ENCODE measurements at regions not wholly inside any gene's neighbourhood (a gene's known extent, or its start where the extent isn't known, plus 50 kb on each side); places are given as distances from the start of the nearest gene placed in this dataset.
"Not testable (repeated sequence)": the region's sequence is repeated elsewhere in the genome, so short reads cannot be mapped to it uniquely, and the experiment has no call there.

DNA sequence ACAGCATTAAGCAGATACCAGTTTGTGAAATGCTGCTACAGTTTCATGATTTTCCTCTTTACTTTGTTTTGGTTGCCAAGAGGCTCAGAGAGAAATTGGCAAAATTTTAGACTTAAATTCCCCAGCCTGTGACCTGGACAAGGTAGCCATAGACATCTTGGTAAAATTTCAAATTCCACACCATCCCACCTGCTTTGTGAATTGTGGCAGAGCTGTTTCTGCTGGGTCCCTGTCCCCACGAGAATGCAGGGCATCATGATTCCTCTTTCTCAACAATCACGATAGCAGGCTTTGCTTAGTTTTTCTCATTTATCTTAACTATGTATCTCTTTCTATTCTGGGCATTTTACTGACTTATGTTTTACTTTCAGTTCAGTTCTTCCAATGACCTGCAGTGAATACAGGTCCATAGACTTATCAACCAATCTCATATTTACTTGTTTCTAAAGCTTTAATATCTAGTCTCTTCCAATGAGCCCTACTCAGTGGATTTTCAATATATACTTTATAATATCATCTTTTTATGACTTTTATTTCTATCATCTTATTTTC is 351.6 kb downstream of the SOCS6 start:
- no peak for DNase-seq

DNA sequence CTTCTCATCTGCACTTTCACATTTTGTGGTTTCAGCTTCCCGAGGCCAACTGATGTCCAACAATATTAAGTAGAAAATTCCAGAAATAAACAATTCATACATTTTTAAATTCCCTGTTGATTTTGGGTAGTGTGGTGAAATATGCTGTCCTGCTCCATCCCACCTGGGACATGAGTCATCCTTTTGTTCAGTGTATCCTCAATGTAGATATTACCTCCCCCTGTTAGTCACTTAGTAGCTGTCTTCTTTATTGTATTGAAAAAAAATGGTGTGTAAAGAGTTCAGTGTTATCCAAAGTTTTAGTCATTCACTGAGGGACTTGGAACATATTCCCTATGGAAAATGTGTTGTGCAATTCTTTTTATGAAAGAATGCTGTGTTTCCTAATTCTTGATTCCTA is 348.1 kb downstream of the SOCS6 start:
- no peak for DNase-seq

DNA sequence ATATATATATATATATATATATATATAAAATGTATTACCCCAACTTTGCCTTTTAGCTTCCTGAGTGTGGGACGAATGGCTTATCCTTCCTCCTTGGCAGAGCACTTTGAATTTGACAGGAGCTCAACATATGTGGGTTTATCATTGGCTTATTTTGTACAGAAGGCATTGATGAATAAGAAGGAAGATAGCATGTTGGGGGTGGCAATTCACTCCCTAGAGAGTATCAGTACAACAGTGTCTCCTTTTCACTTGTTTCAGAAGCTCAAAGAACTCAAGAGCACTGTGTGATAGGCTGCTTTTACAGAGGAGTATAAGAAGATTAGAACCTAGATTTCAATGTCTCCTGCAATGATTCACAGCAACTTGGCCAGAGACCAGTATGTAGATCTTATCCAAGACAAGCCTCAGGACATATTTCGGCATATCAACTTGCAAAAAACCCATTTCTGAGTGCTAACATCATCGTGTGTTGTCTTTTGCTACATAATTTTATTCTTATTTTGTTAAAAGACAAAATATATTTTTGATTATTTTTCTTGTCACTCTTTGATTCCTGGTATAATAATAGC is 345.8 kb downstream of the SOCS6 start:
- DNase-seq = no peak

DNA sequence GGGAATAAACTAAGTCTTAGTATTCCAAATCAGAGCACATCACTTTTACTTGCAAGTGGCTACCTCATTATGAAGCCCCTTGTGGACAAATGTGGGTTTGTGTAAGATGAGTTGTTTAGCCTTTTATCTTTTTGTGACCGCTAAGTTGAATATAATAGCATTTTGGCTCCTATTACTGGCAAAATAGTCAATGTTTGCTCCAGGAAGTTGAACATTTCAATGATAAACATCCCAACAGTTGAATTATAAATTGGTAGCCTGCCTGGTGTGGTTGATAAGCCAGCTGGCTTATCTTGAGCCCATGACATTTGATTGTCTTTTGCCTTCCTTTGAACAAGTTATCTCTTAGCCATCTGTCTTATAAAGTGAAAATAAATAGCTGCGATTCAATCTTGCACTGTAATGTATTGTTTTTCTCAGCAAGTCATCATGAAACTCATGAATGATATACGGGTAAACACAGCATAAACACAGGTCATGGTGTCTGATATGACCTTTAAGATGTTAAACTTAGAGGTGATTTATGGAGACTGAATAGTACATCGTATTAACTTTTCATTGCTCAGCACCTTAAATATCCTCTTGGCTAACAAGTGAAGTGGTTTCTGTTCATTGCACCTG is 338.4 kb downstream of the SOCS6 start:
- no peak for DNase-seq

DNA sequence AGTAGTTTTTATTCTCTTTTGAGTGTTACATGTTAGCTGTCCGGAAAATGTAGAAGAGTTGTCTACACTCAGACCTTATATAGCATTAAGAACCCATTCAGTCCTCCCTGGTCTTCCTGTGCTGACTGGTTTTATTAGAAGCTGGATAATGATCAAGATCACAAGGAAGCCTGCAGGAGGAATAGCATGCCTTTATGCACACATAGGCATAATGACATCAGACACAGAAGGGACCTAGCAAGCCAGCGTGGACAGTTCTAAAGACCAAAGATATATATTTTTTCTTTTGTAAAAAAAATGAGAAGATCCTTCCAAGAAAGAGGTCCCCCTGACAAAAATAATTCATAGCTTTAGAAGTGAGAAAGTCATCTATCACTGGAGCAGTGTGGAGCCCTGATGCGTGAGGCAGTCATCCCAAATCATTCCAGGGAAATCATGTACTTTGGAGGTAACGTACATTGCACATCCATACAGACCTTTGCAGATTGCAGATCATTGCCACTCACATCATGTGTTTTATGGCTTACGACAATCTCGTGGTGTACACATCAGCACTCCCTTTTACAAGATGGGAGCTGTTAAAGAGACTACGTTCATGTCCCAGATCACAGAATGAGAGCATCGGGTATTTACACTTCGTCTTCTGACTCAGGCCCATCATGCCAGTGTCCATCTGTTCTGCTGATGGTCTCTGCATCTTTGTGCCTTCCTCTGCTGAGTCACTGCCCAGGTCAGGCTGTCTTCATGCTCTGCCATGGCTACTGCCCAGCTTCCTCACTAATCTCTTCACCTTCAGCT is 334.0 kb downstream of the SOCS6 start:
- no peak for DNase-seq

DNA sequence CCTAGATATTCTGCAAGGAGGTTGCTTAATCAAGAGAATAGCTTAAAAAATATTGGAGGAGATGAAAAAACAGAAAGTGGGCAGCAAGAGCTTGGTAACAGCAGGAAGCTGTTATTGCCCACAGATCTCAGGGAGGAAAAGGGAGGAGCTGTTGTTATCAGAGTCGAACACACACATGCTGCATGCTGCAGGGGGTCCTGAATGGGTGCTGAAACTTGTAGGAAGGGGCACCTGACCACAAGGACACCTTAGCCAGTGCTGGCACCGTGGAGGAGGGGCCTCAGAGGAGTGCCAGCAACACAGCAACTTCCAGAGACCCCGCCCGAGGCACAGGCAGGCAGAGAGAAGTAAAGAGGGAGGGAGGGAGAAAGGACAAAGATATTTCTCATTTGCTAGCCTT is 332.9 kb downstream of the SOCS6 start:
- DNase-seq = no peak

DNA sequence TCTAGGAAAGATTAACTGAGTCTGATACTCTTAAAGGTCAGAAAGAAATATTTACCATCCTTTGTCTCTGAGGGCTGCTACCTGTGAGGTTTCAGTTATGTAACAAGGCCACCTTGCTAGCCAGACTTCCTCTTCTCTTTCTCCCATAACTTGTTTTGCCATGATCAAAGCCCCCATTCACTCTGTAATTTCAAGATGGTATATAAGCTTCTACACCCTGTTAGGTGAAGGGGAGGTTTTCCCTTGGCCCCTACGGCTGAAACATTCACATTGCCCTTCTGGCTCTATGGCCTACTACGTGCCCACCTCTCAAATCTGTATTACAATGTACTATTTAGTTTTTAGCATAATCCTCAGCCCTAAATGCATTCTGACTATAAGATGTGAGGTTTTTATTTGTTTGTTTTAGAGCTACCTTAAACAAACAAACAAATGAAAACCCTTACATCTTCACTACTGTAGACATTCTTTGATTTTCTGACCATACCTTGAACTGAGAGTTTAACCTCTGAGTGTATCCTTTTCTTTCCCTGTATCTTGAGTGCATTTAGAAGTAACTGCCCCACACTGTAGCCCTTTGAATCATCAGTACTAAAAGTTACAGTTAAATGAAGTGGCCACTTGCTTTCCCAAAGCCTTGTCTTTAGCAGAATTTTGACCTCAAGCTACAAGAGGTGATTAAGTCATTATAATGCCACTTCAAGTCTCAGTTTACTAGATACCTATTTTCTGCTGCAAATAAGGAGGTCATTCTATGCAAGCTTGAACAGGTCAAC is 332.2 kb downstream of the SOCS6 start:
- DNase-seq = no peak

DNA sequence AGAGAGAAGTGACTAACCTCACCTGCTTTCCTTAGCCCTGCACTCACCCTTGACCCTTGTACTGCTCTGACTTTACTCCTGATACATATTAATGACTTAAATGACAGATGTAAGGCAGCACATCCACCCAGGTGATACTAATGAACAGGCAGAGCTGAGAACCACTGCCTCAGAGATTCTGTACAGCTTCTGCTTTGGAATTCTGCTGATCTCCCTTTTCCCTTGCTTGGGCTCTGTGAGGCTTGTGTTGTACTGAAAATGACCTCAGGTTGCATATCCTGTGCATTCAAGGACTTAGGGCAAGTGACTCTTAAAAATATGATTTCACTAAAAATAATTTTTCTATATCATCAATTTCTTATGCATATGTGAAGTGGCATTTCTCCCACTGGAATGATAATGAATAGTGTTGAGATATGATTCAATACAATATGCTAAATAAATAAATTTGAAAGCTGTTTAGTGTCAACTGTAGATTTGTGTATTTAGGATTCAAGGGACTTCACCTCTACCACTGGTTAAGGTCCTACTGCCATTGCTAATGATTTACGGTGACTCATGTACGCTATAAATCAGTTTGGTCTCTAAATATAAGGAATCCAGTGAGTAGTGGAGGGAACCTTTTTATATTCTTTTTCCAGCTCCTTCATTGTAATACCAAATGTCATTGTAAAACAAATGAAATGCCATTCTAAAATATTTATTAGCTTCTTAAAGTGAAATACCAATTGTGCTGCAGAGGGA is 328.3 kb downstream of the SOCS6 start:
- DNase-seq = no peak

DNA sequence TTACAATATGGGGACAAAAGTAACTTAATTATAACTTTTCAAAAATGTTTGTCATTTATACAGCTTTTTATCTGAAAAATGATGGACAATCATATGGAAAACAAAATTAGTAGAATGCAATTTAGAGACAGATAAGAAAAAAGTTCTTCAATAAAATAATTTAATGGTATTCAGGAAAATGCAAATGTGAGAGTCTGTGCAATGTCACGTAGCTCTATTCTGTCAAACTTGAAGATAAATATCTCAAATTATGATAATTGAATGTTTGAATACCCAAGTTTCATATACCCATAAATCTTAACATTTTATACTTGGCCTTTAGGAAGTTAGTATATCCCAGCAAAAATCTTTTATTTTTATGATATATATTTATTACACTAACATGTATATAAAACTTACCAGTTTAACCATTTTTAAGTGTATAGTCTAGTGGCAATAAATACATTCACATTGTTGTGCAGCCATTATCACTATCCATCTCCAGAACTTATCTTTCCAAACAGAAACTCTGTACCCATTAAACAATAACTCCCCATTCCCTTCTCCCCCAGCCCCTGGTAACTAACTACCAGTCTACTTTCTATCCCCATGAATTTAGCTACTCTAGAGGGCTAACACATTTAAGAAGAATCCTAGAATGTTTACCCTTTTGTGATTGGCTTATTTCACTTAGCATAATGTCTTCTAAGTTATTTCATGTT is 311.5 kb downstream of the SOCS6 start:
- no peak for DNase-seq

DNA sequence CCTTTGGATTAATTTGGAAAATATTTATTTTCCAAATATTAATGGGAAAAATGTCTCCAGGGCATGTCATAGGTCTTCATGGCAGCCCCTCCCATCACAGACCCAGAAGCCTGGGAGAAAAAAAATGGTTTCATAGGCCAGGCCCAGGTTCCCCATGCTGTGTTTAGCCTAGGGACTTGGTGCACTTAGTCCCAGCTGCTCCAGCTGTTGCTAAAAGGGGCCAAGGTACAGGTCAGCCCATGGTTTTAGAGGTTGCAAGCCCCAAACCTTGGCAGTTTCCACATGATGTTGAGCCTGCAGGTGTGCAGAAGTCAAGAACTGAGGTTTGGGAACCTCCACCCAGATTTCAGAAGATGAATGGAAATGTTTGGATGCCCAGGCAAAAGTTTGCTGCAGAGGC is 309.6 kb downstream of the SOCS6 start:
- DNase-seq = no peak

DNA sequence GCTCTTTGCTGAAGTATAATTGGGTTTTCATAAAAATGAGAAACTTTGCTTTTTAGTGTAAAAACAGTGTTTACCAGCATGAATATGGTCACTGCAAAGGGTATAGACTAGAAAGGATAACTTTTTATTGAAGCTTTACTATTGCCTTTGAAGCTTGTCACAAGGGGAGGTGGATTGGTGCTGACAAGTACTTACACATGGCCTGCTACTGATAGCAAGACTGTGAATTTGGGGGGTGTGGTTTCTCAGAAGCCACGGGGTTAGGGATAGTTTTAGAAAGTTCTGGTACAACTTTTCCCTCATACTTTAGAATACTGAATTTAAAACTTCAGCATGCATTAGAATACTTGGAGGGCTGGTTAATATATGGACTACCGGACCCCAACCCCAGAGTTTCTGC is 294.1 kb downstream of the SOCS6 start:
- DNase-seq = no peak

DNA sequence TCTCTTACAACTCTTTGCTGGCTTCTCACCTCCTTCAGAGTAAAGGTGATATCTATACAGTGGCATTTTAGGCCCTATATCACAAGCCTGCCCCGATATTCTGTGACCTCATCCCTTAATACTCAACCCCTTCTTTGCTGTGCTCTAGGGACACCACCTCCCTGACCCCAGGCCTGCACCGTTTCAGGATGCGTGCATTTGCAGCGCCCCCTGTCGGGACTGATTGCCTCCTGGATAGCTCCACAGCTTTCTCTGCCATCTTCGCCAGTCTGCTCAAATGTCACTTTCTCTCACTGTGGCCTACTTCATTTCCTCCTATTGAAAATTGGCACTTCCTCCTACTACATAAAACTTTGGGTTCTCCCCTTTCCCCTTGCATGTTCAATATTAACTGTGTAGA is 289.6 kb downstream of the SOCS6 start:
- no peak for DNase-seq

DNA sequence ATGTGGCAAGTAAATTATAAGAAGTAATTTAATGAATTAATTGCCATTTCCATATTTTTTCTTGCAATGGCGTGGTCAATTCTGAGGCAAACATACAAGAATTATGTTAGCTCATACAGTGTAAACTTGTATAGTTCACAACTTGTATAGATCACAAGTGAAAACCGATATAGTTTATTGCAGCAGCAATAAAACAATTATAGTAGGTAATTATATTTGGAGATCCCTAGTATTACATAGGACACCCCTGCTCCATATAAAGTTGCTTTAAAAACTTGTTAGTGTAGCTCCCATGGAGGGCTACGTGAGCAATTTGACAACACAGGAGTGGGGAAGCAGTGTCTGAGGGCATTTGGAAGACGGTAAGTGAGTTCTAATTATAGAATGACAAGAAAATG is 288.2 kb downstream of the SOCS6 start:
- DNase-seq = no peak

DNA sequence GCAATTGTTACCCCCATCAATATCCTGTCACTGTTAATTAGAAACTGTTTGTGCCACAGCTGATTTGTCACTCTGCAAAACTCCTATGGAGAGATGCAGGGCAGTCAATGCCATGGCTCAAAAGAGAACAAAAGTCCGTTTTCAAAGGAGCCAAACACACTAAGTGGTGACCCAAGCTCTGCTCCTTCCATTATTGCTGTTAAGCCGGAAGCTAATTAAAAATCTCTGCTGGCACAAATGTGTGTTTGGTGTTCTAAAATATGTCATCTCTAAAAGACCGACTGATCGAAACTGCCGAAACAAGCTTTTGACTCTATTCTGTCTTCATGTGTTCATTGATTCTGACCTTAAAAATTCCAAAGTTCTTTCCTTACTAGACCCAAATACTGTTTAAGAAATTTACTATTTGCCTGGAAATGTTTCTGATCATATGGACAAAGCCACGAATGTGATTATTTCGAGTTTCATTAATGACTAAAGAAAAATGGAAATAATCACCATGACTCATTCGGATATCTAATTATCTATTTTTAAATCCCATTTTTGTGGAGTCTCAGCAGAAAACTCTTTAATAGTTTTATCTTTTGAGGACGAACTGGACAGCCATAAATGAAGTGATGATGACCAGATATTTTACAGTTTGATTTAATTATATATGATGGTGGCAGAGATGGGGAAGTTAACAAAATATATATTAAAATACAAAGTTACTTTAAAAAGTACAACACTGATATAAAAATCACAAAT is 287.6 kb downstream of the SOCS6 start:
- DNase-seq = no peak

DNA sequence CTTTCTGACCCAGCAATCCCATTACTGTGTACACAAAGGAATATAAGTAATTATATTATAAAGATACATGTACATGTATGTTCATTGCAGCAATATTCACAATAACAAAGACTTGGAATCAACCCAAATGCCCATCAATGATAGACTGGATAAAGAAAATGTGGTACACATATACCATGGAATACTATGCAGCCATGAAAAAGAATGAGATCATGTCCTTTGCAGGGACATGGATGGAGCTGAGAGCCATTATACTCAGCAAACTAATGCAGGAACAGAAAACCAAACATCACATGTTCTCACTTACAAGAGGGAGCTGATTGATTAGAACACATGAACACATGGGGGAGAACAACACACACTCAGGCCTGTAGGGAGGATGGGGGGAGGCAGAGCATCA is 286.1 kb downstream of the SOCS6 start:
- not testable (repeated sequence) for DNase-seq

DNA sequence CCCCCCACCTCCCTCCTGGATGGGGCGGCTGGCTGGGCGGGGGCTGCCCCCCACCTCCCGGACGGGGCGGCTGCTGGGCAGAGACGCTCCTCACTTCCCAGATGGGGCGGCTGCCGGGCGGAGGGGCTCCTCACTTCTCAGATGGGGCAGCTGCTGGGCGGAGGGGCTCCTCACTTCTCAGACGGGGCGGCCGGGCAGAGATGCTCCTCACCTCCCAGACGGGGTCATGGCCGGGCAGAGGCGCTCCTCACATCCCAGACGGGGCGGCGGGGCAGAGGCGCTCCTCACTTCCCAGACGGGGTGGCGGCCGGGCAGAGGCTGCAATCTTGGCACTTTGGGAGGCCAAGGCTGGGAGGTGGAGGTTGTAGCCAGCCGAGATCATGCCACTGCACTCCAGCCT is 280.8 kb downstream of the SOCS6 start:
- not testable (repeated sequence) for DNase-seq

DNA sequence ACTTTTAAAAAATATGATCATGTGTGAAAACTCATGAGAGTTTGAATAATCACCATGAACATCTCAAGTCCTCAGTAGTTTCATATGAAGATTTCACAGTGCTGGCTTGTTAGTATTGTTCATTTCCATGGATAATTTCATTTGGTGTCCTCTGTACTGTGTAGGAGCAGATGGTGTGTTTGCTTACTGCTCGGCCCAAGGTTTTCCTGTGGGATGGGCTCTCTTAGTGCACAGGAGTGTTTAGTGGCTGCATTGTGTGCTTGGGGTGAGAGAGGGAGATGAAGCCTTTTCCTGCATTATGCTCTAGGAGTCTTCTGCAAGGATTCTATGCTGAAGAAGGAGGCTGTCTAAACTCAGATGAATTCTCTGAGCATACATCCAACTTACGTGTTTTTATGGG is 270.6 kb downstream of the SOCS6 start:
- DNase-seq = no peak

DNA sequence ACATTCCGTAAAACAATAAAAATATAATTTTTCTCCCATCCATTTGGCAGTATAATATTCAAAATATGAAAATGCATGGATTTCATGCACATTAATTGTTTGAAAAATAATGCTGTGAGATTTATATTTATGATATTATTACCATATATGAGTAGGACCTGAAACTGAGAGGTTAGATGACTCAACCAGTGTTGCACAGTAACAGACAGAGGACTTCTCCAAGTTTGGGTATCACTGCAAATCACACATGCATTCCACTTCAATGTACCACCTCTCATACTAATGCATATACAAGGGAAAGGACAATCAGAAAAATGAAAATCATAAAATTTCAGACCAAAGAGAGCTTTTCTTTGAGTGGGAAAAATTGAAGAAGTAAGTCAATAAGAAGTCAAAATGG is 269.5 kb downstream of the SOCS6 start:
- no peak for DNase-seq

DNA sequence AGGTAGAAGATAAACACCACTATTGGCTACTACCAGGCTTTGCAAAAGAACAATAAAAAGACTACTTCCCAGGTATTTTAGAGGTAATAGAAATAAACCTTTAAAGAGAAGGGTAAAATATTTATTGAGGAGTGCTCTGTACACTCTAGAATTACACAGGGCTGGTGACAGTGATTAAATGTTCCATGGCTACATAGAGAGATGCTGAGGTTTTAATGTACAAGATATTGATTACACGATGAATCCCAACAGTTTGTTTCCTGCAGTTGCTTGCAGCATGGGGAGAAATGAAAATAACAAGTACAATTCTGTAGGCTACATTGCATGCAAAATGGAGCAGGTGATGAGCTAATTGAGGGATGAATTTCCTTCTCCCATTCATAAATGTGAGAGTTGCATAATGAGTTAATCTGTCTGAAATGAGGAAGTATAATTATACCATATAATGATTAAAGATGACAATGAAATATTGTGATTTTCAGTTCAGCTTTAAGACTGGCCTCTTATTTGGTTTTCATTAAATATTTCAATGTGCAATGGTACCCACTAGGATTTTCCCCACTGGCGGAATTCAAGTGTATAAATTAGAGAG is 266.1 kb downstream of the SOCS6 start:
- DNase-seq = no peak

DNA sequence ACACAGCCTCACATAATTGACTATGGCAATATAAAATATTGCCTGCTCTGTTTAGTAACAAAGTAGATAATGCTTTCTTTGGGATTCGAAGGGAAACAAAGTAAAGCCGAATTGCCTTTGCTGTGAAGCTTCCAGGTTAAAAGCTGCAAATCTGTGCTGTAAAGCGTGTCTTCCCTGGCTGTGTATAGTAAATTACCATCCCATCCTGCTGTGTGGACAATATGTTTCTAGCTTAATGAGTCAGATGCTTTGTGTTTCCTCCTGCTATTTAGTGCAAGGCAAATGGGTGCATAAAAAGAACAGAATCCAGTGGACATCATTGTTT is 265.1 kb downstream of the SOCS6 start:
- no peak for DNase-seq

Data from NCI-H446 (cell line).